ENCODE measurements at regions not wholly inside any gene's neighbourhood (a gene's known extent, or its start where the extent isn't known, plus 50 kb on each side); places are given as distances from the start of the nearest gene placed in this dataset.

GRCh38 chr4:79638735-79639134 lies 230.7 kb upstream of the GK2 start:
- Histone ChIP-seq H3K9me3 (no peaks in the 10 kb centered on the region), H3K36me3 (no peaks in the 10 kb centered on the region), H3K4me3 (no peak overlapping the region), H3K4me1 (no peaks in the 10 kb centered on the region), H3K27ac (no peak overlapping the region), H3K27me3 (no peaks in the 10 kb centered on the region)
- no peak for TF ChIP-seq POLR2AphosphoS5 (IDR thresholded peaks at IDR 0.05; ENCODE audit: insufficient read depth in 1 of 2, low read depth in 1 of 2)
- no peak for TF ChIP-seq POLR2A (IDR thresholded peaks at IDR 0.05)
- no peak for TF ChIP-seq CTCF (IDR thresholded peaks at IDR 0.05)
- intact Hi-C loops (cut with DNase I) = no loop called here
- no peak for DNase-seq (ENCODE audit: extremely low spot score in 2 of 2)

GRCh38 chr4:79636991-79637390 lies 229.0 kb upstream of the GK2 start:
- no peaks in the 10 kb centered on the region for H3K9me3 ChIP-seq
- DNase-seq (ENCODE audit: extremely low spot score in 2 of 2) = no peak
- H3K27me3 ChIP-seq = no peaks in the 10 kb centered on the region
- no peak overlapping the region for H3K27ac ChIP-seq
- H3K4me3 ChIP-seq = no peak overlapping the region
- H3K4me1 ChIP-seq = no peaks in the 10 kb centered on the region
- no peak for TF ChIP-seq POLR2A (IDR thresholded peaks at IDR 0.05)
- no peak for TF ChIP-seq CTCF (IDR thresholded peaks at IDR 0.05)
- TF ChIP-seq POLR2AphosphoS5 (IDR thresholded peaks at IDR 0.05; ENCODE audit: insufficient read depth in 1 of 2, low read depth in 1 of 2) = no peak
- no peaks in the 10 kb centered on the region for H3K36me3 ChIP-seq
- intact Hi-C loops (cut with DNase I) = no loop called here

GRCh38 chr4:79634111-79634510 lies 226.1 kb upstream of the GK2 start:
- Histone ChIP-seq H3K27me3 (no peaks in the 10 kb centered on the region), H3K27ac (no peak overlapping the region), H3K36me3 (no peaks in the 10 kb centered on the region), H3K4me3 (no peak overlapping the region), H3K4me1 (no peaks in the 10 kb centered on the region), H3K9me3 (no peaks in the 10 kb centered on the region)
- intact Hi-C loops (cut with DNase I) = no loop called here
- TF ChIP-seq POLR2AphosphoS5 (IDR thresholded peaks at IDR 0.05; ENCODE audit: insufficient read depth in 1 of 2, low read depth in 1 of 2) (no peak), POLR2A (IDR thresholded peaks at IDR 0.05) (no peak), CTCF (IDR thresholded peaks at IDR 0.05) (no peak)
- no peak for DNase-seq (ENCODE audit: extremely low spot score in 2 of 2)

GRCh38 chr4:79632114-79632513 lies 224.1 kb upstream of the GK2 start:
- H3K4me1 ChIP-seq = no peaks in the 10 kb centered on the region
- no peaks in the 10 kb centered on the region for H3K9me3 ChIP-seq
- TF ChIP-seq POLR2A (IDR thresholded peaks at IDR 0.05) (no peak), POLR2AphosphoS5 (IDR thresholded peaks at IDR 0.05; ENCODE audit: insufficient read depth in 1 of 2, low read depth in 1 of 2) (no peak), CTCF (IDR thresholded peaks at IDR 0.05) (no peak)
- no peak overlapping the region for H3K27ac ChIP-seq
- no peak overlapping the region for H3K4me3 ChIP-seq
- DNase-seq (ENCODE audit: extremely low spot score in 2 of 2) = no peak
- H3K27me3 ChIP-seq = no peaks in the 10 kb centered on the region
- intact Hi-C loops (cut with DNase I) = no loop called here
- no peaks in the 10 kb centered on the region for H3K36me3 ChIP-seq

- DNase-seq (ENCODE audit: extremely low spot score in 2 of 2) = no peak
- TF ChIP-seq CTCF (IDR thresholded peaks at IDR 0.05) = no peak
- TF ChIP-seq POLR2A (IDR thresholded peaks at IDR 0.05) = no peak
- TF ChIP-seq POLR2AphosphoS5 (IDR thresholded peaks at IDR 0.05; ENCODE audit: insufficient read depth in 1 of 2, low read depth in 1 of 2) = no peak
- no peak overlapping the region for H3K4me3 ChIP-seq
- no peaks in the 10 kb centered on the region for H3K9me3 ChIP-seq
- H3K4me1 ChIP-seq = no peaks in the 10 kb centered on the region
- no peaks in the 10 kb centered on the region for H3K36me3 ChIP-seq
- intact Hi-C loops (cut with DNase I) = no loop called here
- H3K27me3 ChIP-seq = no peaks in the 10 kb centered on the region
- no peak overlapping the region for H3K27ac ChIP-seq
Measured at GRCh38 chr4:79626611-79627010, 218.6 kb upstream of the GK2 start.
